ENCODE measurements at regions not wholly inside any gene's neighbourhood (a gene's known extent, or its start where the extent isn't known, plus 50 kb on each side); places are given as distances from the start of the nearest gene placed in this dataset.

GRCh38 chr20:56779452-56780143 lies 150.5 kb downstream of the TFAP2C start:
- TF ChIP-seq CTCF (IDR thresholded peaks at IDR 0.05) (no peak), POLR2AphosphoS5 (IDR thresholded peaks at IDR 0.05) (no peak)
